ENCODE measurements at regions not wholly inside any gene's neighbourhood (a gene's known extent, or its start where the extent isn't known, plus 50 kb on each side); places are given as distances from the start of the nearest gene placed in this dataset.
"Not testable (repeated sequence)": the region's sequence is repeated elsewhere in the genome, so short reads cannot be mapped to it uniquely, and the experiment has no call there.

DNA sequence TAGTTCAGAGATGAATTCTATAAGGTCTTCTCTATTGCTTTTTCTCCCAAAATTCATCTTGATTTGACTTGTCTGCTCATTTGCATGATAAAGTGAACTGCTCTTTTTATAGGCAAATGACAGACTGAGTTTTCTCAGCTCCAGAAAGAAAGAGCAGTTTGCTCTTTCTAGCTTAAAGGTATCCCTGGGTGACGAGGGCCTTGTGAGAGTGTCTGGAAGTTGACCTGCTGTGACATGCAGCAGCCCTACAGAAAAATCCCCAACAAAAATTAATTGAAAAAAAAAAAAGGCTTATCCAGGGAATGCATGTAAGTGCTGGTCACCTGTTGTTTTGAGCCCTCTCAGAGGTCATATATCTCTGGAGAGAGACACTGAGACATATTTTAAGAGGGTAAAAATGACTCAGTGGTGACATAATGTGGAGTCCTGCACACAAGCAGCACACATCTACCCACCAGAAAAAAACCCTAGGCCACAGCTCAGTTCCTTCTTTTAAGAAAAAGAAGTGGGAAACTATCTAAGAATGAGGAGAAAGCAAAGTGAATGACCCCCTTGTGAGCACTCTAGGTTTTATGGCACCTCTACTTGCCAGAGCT is 523.4 kb downstream of the TGIF2LY start:
- no CpG with 5 or more reads among the region's 1 CpG for WGBS (ENCODE audit: insufficient coverage)
- DNase-seq (ENCODE audit: low read depth in 4 of 6, low spot score in 6 of 6) = peak in 2 of 6 donors; percentile 0 to 28
- H3K9me3 ChIP-seq (ENCODE audit: control insufficient read depth, insufficient read depth, low read length) = not testable (repeated sequence)

More for the DNA sequence above, 523.4 kb downstream of the TGIF2LY start:
- H3K27me3 ChIP-seq (ENCODE audit: control insufficient read depth, insufficient read depth, low read length); H3K36me3 ChIP-seq (ENCODE audit: control insufficient read depth, insufficient read depth, low read length); H3K4me1 ChIP-seq (ENCODE audit: control insufficient read depth, insufficient read depth, low read length); H3K27ac ChIP-seq (ENCODE audit: low read depth, low read length); H3K4me3 ChIP-seq (ENCODE audit: low read depth, low read length): not testable (repeated sequence)
